ENCODE measurements at regions not wholly inside any gene's neighbourhood (a gene's known extent, or its start where the extent isn't known, plus 50 kb on each side); places are given as distances from the start of the nearest gene placed in this dataset.

DNA sequence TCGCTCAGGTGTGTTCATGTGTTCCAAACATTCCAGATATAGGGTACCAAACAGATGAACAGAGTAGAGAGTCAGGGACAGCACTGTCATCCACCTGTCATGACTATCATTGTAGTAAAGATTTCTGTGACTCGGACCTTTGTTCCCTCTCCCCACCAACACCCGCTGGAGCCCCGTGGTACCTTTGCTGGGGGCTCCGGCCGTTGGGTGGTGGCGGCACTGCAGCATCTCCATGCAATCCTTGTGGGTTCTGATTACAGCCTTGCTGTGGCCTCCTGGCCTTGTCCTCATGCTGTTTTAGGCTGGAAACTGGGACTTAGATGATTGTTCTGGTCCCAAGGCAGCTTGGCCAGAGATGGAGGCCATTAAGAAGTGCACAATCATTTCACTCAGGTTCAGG is 247.3 kb downstream of the SKAP2 start:
- no peak for TF ChIP-seq CTCF (IDR thresholded peaks at IDR 0.05)
- TF ChIP-seq POLR2A (IDR thresholded peaks at IDR 0.05): no peak

All from tibial nerve (tissue), 3 donors.